ENCODE measurements at regions not wholly inside any gene's neighbourhood (a gene's known extent, or its start where the extent isn't known, plus 50 kb on each side); places are given as distances from the start of the nearest gene placed in this dataset.
A peak's percentile ranks its signal among the peaks of the same experiment; 100 is the strongest.

DNA sequence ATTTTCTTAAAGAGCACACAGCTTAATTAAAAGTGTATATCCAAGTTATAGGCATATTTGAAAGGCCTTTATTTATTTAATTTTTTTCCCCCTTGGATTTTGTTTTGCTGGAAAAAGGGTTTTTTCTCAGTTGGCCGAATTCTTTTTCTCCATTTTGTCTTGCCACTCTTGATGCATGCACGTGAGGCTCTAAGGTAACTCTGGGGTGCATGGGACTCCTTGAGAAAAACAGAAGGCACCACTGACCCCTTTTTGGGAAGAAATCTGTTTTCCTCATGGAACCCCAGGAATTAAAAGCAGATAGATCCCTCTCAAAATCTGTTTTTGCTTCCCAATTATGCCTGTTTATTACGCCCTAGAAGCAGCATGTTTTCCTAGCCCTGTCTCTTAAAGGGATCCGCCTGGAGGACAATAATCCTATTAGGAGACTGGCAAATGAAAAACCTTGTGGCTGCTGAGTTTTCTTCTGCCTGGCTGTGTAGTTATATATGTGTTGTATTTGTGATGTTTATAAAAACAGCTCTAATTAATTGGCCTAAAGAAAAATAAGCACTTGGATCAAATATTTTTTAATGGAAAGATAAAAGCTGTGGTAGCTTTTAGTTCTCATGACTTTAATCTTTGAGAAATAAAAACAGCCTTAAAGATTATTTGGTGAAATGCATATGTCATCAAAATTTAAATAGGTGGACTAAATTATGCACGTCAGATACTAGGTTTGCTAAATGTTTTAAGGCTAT is 435.1 kb upstream of the CDH9 start:
- H2AFZ ChIP-seq (replicated peaks) = no peak overlapping the region
- Mint-ChIP-seq H3K4me1 (peaks cover 8% of the 10 kb centered on the region), H3K9me3 (peaks cover 23% of the 10 kb centered on the region), H3K27me3 (ENCODE audit: insufficient read depth, low read depth) (no peaks in the 10 kb centered on the region), H3K27ac (no peak overlapping the region), H3K4me3 (no peak overlapping the region), H3K36me3 (no peaks in the 10 kb centered on the region)
- H3F3A ChIP-seq (ENCODE audit: low read depth) = peaks cover 8% of the 10 kb centered on the region
- peaks cover 68% of the 10 kb centered on the region for H3K79me2 ChIP-seq (ENCODE audit: low read depth)
- peak; percentile 50 for DNase-seq (ENCODE audit: low spot score)
- peaks cover 7% of the 10 kb centered on the region for H4K20me1 ChIP-seq (ENCODE audit: low read depth)
- H3K27ac ChIP-seq = peak overlapping the region; percentile 86
- TF ChIP-seq EZH2 (IDR thresholded peaks at IDR 0.05) (no peak), EZH2phosphoT487 (IDR thresholded peaks at IDR 0.05) (no peak)
- TF ChIP-seq, protein P1, sequence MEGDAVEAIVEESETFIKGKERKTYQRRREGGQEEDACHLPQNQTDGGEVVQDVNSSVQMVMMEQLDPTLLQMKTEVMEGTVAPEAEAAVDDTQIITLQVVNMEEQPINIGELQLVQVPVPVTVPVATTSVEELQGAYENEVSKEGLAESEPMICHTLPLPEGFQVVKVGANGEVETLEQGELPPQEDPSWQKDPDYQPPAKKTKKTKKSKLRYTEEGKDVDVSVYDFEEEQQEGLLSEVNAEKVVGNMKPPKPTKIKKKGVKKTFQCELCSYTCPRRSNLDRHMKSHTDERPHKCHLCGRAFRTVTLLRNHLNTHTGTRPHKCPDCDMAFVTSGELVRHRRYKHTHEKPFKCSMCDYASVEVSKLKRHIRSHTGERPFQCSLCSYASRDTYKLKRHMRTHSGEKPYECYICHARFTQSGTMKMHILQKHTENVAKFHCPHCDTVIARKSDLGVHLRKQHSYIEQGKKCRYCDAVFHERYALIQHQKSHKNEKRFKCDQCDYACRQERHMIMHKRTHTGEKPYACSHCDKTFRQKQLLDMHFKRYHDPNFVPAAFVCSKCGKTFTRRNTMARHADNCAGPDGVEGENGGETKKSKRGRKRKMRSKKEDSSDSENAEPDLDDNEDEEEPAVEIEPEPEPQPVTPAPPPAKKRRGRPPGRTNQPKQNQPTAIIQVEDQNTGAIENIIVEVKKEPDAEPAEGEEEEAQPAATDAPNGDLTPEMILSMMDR (IDR thresholded peaks at IDR 0.05) = no peak
- H3K9me3 ChIP-seq (ENCODE audit: low read depth) = peaks cover 13% of the 10 kb centered on the region
- peak overlapping the region; percentile 74 for H3K9ac ChIP-seq
- peaks cover 8% of the 10 kb centered on the region for H3K4me1 ChIP-seq
- no peaks in the 10 kb centered on the region for H3K27me3 ChIP-seq
- peak overlapping the region; percentile 67 for H3K4me2 ChIP-seq
- peak overlapping the region; percentile 65 for H3K4me3 ChIP-seq
- H3K36me3 ChIP-seq = peaks cover 40% of the 10 kb centered on the region

DNA sequence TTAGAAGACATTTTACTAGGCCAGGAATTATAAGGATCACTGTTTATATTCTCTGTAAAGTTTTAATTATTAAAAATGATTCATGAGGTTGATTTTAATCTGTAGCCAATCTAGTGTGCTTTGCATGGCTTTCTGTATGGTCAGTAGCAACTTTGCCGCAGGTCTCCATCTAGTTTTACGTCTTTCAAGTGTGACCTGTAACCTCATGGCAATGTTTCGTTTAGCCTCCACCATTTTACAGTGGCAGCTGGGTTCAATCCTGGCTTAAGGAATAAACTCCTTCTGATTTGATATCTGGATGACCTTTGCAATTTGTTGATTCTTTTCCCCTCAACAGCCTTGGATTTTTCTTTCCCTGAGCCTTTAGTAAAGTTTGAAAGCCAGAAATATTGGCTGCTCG is 434.5 kb upstream of the CDH9 start:
- DNase-seq (ENCODE audit: low spot score) = peak; percentile 5
- Histone ChIP-seq H3K9me3 (ENCODE audit: low read depth) (peaks cover 13% of the 10 kb centered on the region), H3K4me2 (peak overlapping the region; percentile 67), H3K4me1 (peaks cover 8% of the 10 kb centered on the region), H3K4me3 (peak overlapping the region; percentile 65), H3K9ac (peak overlapping the region; percentile 74), H3K27ac (peak overlapping the region; percentile 86), H3K79me2 (ENCODE audit: low read depth) (peaks cover 64% of the 10 kb centered on the region), H3K36me3 (peaks cover 35% of the 10 kb centered on the region), H3K27me3 (no peaks in the 10 kb centered on the region), H3F3A (ENCODE audit: low read depth) (peaks cover 8% of the 10 kb centered on the region), H2AFZ (replicated peaks) (no peak overlapping the region), H4K20me1 (ENCODE audit: low read depth) (peaks cover 7% of the 10 kb centered on the region)
- H3K36me3 Mint-ChIP-seq = no peaks in the 10 kb centered on the region
- no peak overlapping the region for H3K27ac Mint-ChIP-seq
- TF ChIP-seq EZH2 (IDR thresholded peaks at IDR 0.05) = no peak
- TF ChIP-seq, protein P1 (IDR thresholded peaks at IDR 0.05) = no peak
- TF ChIP-seq EZH2phosphoT487 (IDR thresholded peaks at IDR 0.05) = no peak
- H3K4me3 Mint-ChIP-seq = no peak overlapping the region
- peaks cover 8% of the 10 kb centered on the region for H3K4me1 Mint-ChIP-seq
- H3K27me3 Mint-ChIP-seq (ENCODE audit: insufficient read depth, low read depth) = no peaks in the 10 kb centered on the region
- peaks cover 17% of the 10 kb centered on the region for H3K9me3 Mint-ChIP-seq

DNA sequence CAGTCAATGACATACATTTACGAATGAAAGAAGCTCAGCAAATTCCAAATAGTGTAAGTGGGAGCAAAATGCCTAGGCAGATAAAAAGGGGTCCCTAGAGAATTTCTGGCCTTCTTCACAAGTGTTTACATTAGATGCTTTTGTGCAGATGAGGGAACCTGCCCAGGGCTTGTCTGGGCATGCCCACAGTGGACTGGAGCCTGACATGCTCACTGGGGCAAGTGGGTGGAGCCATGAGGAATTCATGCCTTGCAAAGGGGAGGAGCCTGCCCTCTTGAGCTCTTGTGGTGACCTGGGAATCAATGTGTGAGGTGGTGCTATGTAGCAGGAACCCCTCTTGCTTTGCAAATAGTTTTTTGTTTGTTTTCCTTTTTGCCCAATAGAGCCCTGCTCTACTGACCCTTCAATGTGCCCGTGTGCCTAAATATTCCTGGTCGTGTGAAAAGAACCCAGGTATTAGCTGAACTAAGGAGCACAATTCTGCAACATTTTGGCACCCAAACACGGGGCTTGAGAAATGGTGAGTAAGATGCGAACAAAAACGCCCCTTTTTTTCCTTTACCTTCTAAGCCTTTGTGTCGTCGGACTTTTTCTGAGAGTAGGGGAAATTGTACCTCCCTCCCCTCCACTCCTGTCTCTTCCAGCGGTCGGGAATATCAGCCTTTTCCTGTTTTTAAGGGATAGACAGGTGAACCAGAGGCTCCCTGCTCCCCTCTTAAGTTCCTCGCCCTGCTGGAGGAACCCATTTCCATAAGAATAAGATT is 433.8 kb upstream of the CDH9 start:
- H3K27me3 ChIP-seq = no peaks in the 10 kb centered on the region
- DNase-seq (ENCODE audit: low spot score) = peak; percentile 91
- peaks cover 8% of the 10 kb centered on the region for H3K4me1 Mint-ChIP-seq
- H3K4me2 ChIP-seq = peak overlapping the region; percentile 67
- H3K4me3 ChIP-seq = peak overlapping the region; percentile 65
- peaks cover 8% of the 10 kb centered on the region for H3K4me1 ChIP-seq
- H2AFZ ChIP-seq (replicated peaks) = peak overlapping the region; percentile 47
- H3K9me3 ChIP-seq (ENCODE audit: low read depth) = peaks cover 13% of the 10 kb centered on the region
- peaks cover 15% of the 10 kb centered on the region for H3K9me3 Mint-ChIP-seq
- no peak overlapping the region for H3K27ac Mint-ChIP-seq
- H3K36me3 Mint-ChIP-seq = no peaks in the 10 kb centered on the region
- H3K9ac ChIP-seq = peak overlapping the region; percentile 74
- peaks cover 57% of the 10 kb centered on the region for H3K79me2 ChIP-seq (ENCODE audit: low read depth)
- H3K27me3 Mint-ChIP-seq (ENCODE audit: insufficient read depth, low read depth) = no peaks in the 10 kb centered on the region
- H4K20me1 ChIP-seq (ENCODE audit: low read depth) = peaks cover 7% of the 10 kb centered on the region
- peaks cover 8% of the 10 kb centered on the region for H3F3A ChIP-seq (ENCODE audit: low read depth)
- H3K36me3 ChIP-seq = peaks cover 28% of the 10 kb centered on the region
- H3K4me3 Mint-ChIP-seq = no peak overlapping the region
- H3K27ac ChIP-seq = peak overlapping the region; percentile 86
- TF ChIP-seq EZH2 (IDR thresholded peaks at IDR 0.05) = no peak
- TF ChIP-seq EZH2phosphoT487 (IDR thresholded peaks at IDR 0.05) = no peak
- TF ChIP-seq, protein P1 (IDR thresholded peaks at IDR 0.05) = no peak
